Progenitor cell of endocrine pancreas (in vitro differentiated cells): ENCODE measurements at regions not wholly inside any gene's neighbourhood (a gene's known extent, or its start where the extent isn't known, plus 50 kb on each side); places are given as distances from the start of the nearest gene placed in this dataset.

Experiments used
- DNase-seq: peaks from one replicate; pipeline ENCODE4 v3.0.0; 2021; ENCODE audit warnings: low spot score; ENCODE audit not compliant: unreplicated experiment
- H3K27ac Mint-ChIP-seq: 2 replicates; pipeline ENCODE4 v1.8.0; 2021; ENCODE audit warnings: mild to moderate bottlenecking, moderate library complexity, mixed read lengths
- H3K27me3 Mint-ChIP-seq: 2 replicates; pipeline ENCODE4 v1.8.0; 2021; ENCODE audit warnings: mixed read lengths
- H3K36me3 Mint-ChIP-seq: 2 replicates; pipeline ENCODE4 v1.8.0; 2022; ENCODE audit warnings: mixed read lengths; ENCODE audit not compliant: insufficient read depth
- H3K4me1 Mint-ChIP-seq: 2 replicates; pipeline ENCODE4 v1.8.0; 2021; ENCODE audit warnings: low read depth, mixed read lengths
- H3K4me3 Mint-ChIP-seq: 2 replicates; pipeline ENCODE4 v1.8.0; 2021; ENCODE audit warnings: low read depth, mild to moderate bottlenecking, moderate library complexity, mixed read lengths
- H3K9me3 Mint-ChIP-seq: 2 replicates; pipeline ENCODE4 v1.8.0; 2021; ENCODE audit warnings: low read depth, mixed read lengths
- TF ChIP-seq, protein P1 (sequence below): fragments of 200-600 bp; sonication (generic); IDR thresholded peaks from one replicate; pipeline ENCODE4 v1.5.0; 2021; ENCODE audit warnings: antibody characterized with exemption, mild to moderate bottlenecking; ENCODE audit not compliant: unreplicated experiment

DNA sequence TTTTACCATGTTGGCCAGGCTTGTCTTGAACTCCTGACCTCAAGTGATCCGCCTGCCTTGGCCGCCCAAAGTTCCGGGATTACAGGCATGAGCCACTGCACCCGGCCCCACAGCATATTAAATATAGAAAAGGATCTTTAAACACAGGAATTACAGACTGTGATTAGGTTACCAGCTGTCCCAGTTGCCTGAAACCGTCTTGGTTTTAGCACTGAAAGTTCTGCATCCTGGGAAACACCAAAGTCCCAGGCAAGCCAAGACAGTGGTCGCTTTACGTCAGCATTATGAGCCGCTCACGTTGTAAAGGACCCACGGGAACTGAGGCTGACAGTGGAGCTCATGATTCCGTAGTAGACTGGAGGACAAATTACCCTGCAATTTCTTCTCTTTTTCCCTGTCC, 69.0 kb upstream of the FAM180A start:
- Mint-ChIP-seq H3K4me1 (no peaks in the 10 kb centered on the region), H3K27me3 (peaks cover 11% of the 10 kb centered on the region), H3K9me3 (no peaks in the 10 kb centered on the region), H3K27ac (no peak overlapping the region), H3K36me3 (no peaks in the 10 kb centered on the region), H3K4me3 (no peak overlapping the region)
- DNase-seq, result no peak
- TF ChIP-seq, protein P1, sequence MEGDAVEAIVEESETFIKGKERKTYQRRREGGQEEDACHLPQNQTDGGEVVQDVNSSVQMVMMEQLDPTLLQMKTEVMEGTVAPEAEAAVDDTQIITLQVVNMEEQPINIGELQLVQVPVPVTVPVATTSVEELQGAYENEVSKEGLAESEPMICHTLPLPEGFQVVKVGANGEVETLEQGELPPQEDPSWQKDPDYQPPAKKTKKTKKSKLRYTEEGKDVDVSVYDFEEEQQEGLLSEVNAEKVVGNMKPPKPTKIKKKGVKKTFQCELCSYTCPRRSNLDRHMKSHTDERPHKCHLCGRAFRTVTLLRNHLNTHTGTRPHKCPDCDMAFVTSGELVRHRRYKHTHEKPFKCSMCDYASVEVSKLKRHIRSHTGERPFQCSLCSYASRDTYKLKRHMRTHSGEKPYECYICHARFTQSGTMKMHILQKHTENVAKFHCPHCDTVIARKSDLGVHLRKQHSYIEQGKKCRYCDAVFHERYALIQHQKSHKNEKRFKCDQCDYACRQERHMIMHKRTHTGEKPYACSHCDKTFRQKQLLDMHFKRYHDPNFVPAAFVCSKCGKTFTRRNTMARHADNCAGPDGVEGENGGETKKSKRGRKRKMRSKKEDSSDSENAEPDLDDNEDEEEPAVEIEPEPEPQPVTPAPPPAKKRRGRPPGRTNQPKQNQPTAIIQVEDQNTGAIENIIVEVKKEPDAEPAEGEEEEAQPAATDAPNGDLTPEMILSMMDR, result no peak

DNA sequence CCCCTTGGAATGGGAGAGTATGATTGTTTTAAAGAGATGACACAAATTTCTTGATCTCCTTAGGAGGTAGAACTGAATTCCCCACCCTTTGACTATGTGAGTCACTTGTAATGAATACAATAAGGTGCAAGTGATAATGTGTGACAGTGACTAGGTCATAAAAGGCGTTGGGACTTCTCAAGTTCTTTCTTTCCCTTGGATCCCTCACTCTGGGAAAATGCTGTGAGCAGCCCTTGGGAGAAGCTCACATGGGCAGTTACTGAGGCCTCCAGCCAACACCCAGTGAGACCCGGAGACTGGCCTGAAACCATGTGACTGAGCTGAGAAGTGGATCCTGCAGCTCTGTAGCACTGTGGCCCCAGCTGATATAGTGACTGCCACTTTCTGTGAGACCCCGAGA, 66.4 kb upstream of the FAM180A start:
- H3K27ac Mint-ChIP-seq, result no peak overlapping the region
- H3K27me3 Mint-ChIP-seq, result peaks cover 13% of the 10 kb centered on the region
- no peak overlapping the region for H3K4me3 Mint-ChIP-seq
- DNase-seq, result no peak
- no peaks in the 10 kb centered on the region for H3K4me1 Mint-ChIP-seq
- H3K9me3 Mint-ChIP-seq, result no peaks in the 10 kb centered on the region
- H3K36me3 Mint-ChIP-seq, result no peaks in the 10 kb centered on the region
- TF ChIP-seq, protein P1, result no peak

DNA sequence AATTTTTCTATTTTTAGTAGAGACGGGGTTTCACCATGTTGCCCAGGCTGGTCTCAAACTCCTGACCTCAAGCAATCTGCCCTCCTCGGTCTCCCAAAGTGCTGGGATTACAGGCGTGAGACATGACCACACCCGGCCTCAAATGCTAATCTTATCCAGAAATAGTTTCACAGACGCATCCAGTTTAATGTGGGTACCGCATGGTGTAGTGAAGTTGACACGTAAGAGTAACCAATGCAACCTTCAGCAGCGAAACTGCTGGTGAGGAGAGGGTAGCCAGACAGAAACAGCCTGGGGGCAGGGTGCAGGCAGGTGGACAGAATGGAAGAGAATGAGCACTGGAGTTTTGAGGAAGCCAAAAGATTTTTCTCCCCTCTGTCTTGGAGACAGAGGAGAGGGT, 63.5 kb upstream of the FAM180A start:
- H3K27ac Mint-ChIP-seq, result no peak overlapping the region
- no peak for DNase-seq

DNA sequence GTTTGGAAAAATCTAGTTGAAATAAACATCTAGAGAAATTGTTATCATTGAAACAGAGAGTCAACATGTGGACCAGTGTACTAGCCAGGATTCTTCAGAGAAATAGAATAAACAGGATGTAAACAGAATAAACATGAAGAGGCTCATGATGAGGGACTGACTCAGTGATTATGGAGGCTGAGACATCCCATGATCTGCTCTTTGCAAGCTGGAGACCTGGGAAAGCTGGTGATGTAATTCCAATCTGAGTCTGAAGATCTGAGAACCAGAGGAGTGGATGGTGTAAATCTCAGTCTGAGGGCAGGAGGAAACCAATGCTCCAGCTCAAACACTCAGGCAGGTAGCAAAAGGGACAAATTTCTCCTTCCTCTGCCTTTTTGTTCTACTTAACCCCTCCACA, 62.9 kb upstream of the FAM180A start:
- no peak for DNase-seq
- Mint-ChIP-seq H3K9me3 (no peaks in the 10 kb centered on the region), H3K27me3 (peaks cover 6% of the 10 kb centered on the region), H3K36me3 (no peaks in the 10 kb centered on the region), H3K27ac (no peak overlapping the region), H3K4me1 (peaks cover 19% of the 10 kb centered on the region), H3K4me3 (no peak overlapping the region)
- TF ChIP-seq, protein P1, result no peak

More for the DNA sequence above, 63.5 kb upstream of the FAM180A start:
- no peaks in the 10 kb centered on the region for H3K9me3 Mint-ChIP-seq
- peaks cover 19% of the 10 kb centered on the region for H3K4me1 Mint-ChIP-seq
- peaks cover 6% of the 10 kb centered on the region for H3K27me3 Mint-ChIP-seq
- H3K4me3 Mint-ChIP-seq, result no peak overlapping the region
- TF ChIP-seq, protein P1, result no peak
- H3K36me3 Mint-ChIP-seq, result no peaks in the 10 kb centered on the region

DNA sequence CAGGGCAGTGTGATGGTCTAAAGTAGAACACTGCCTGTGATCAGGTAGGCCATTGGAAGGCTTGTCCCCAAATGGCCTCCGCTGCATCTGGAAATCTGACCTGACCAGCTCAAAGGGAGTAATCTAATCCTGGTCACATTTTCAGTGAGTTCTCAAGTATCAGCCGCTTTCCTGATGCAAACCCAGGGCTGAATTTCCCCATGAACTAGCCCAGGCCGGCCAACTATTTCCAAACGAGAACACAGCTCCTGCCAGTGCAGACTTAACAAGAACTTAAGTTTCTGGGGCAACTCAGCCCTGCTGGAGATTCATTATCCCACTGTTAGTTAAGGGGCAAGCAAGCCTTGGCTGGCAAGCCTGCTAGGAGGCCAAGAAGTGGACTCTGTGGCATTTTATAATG, 59.6 kb upstream of the FAM180A start:
- Mint-ChIP-seq H3K4me3 (no peak overlapping the region), H3K36me3 (no peaks in the 10 kb centered on the region), H3K9me3 (no peaks in the 10 kb centered on the region), H3K27ac (no peak overlapping the region), H3K27me3 (peaks cover 3% of the 10 kb centered on the region), H3K4me1 (peaks cover 21% of the 10 kb centered on the region)
- TF ChIP-seq, protein P1, result no peak
- no peak for DNase-seq
